Tibial nerve (tissue), 4 donors: ENCODE measurements at regions not wholly inside any gene's neighbourhood (a gene's known extent, or its start where the extent isn't known, plus 50 kb on each side); places are given as distances from the start of the nearest gene placed in this dataset.

Experiments used
- EP300 ChIP-seq, 2 donors: sonication (generic); formaldehyde crosslinking; IDR thresholded peaks; one replicate each; pipeline ENCODE4 v1.6.1; 2017; ENCODE audit warnings: antibody characterized with exemption in 2 of 2, mild to moderate bottlenecking in 1 of 2
- TF ChIP-seq, protein P1 (sequence below), 5 experiments: fragments of 200-600 bp in 3 of 5; fragments of 450-650 bp in 2 of 5; sonication (generic) in 3 of 5; IDR thresholded peaks; one replicate each; pipeline ENCODE4 v1.5.1; 2016 to 2019; ENCODE audit warnings: antibody characterized with exemption in 5 of 5, mild to moderate bottlenecking in 3 of 5, moderate library complexity in 2 of 5

DNA sequence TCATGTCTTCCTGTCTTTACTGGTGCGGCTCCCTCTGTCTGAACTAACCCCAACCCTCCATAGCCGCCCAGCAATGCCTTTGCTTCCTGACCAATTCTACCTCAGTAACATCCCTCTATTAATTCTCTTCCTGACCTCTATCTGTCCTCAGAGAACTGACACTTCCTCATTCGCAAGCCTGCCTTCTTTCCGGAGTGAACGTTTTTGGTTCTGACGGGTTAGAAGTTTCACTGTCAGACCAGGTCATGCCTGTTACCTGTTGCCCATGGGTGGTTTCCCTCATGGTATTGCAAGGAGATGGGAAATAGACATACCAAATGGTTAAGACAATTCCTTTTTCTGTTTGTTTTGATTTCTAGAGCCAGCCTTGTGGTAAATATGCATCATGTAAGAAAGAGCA is 453.4 kb upstream of the SLC14A2 start:
- TF ChIP-seq, protein P1, sequence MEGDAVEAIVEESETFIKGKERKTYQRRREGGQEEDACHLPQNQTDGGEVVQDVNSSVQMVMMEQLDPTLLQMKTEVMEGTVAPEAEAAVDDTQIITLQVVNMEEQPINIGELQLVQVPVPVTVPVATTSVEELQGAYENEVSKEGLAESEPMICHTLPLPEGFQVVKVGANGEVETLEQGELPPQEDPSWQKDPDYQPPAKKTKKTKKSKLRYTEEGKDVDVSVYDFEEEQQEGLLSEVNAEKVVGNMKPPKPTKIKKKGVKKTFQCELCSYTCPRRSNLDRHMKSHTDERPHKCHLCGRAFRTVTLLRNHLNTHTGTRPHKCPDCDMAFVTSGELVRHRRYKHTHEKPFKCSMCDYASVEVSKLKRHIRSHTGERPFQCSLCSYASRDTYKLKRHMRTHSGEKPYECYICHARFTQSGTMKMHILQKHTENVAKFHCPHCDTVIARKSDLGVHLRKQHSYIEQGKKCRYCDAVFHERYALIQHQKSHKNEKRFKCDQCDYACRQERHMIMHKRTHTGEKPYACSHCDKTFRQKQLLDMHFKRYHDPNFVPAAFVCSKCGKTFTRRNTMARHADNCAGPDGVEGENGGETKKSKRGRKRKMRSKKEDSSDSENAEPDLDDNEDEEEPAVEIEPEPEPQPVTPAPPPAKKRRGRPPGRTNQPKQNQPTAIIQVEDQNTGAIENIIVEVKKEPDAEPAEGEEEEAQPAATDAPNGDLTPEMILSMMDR (IDR thresholded peaks at IDR 0.05) = no peak
- TF ChIP-seq EP300 (IDR thresholded peaks at IDR 0.05) = no peak
